GM18498 (cell line): ENCODE measurements at regions not wholly inside any gene's neighbourhood (a gene's known extent, or its start where the extent isn't known, plus 50 kb on each side); places are given as distances from the start of the nearest gene placed in this dataset.

Source experiments
- ATAC-seq: cut with Tn5 transposase; IDR thresholded peaks from one replicate; pipeline ENCODE4 v1.9.1; 2021; ENCODE audit warnings: mild to moderate bottlenecking, moderate library complexity; ENCODE audit not compliant: unreplicated experiment

- no peak for ATAC-seq
These were observed 147.8 kb downstream of the EN1 start for GRCh38 chr2:118699447-118700175.

DNA sequence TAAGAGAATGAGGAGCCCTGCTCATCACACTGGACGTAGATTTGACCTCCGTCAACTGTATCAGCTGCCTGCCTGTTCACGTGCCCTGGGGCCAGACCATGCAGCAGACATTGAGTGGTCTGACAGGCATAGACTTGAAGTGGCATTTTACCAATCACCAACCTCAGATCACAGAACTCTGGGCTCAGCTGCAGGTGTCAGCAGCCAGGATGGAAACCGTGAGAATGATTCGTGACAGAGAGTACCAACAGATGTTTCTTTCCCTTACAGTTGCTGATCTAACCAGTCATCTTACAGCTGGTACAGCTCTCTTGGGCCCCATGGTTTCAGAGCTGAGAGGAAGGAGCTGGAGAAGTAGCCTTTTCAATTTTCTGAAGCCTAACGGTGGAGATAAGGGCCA is 148.9 kb downstream of the EN1 start:
- ATAC-seq, result no peak

DNA sequence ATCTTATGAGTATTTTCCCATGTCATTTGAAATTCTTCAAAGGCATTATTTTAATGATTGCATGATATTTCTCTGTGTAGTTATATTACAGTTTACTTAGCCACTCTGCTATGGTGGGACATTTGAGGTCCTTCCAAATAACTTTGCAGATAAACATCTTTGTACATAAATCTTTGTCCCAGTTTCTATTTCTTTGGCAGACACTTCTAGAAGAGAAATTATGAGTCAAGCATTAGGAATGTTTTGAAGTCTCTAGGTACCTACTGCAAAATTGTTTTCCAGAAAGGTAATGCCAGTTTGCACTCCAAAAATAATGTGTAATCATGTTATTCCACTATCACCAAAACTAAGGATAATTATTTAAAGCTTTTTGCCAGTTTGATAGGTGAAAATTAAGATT is 149.7 kb downstream of the EN1 start:
- no peak for ATAC-seq

GRCh38 chr2:118696786-118697465 is 150.5 kb downstream of the EN1 start:
- ATAC-seq, result no peak

DNA sequence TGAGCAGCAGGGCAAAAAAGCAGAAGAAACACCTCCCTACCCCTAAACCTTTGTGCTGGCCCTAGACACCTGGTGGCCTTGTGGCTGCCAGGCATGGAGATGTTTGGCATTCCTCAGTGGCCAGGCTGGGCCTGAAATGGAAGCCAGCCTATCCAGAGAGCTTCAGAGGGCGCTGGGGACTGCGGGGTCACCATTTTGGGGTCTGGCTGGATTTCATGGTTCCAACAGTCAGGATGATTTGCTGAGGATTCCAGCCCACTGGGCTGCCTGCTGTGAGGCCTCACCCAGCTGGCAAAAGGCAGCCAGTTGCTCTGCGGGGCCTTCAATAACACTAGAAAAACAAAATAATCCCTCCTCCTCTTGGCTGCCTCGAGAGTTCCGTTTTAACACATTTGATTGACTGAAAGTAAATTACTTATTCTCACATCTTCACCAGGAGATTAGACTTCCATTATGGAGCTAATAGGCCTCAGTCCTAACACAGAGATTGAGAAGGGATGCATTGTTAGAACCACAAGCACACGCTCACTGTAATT is 154.1 kb downstream of the EN1 start:
- no peak for ATAC-seq

DNA sequence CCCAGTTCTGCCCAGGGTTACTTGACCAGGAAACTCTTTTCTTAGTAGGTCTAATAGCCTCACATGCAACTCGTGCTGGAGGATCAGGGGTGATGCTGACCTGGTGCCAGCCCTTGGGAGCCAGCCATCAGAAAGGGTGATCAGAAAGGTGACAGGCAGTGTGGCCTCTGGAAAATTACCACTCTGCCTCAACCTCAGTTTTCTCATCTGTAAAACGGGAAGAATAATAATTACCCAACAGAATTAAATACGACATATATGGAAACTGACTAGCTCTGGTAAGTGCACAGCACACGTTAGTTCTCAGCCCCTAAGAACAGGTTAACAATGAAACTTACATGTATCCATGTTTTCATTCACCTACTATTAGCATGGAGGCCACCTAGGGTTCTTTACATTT is 157.6 kb downstream of the EN1 start:
- ATAC-seq, result no peak

DNA sequence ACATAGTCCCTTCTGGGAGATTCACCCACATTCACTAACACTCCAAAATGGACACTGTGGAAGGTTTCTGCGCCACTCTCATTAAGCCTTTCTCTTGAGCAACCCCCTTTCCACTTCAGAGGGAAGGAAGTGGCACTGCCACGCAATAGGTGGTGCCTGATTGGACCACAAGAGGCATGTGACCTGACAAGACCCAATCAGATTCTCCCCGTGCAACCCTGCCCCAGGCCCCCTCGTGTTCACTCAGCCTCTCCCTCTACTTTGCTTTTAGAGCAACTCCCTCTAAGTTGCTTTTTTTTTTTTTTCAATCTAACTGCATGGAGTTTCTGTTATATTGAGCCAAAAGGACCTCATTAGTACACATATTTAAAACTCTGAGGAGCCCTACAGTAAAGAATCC is 158.0 kb downstream of the EN1 start:
- ATAC-seq, result no peak

- no peak for ATAC-seq
These were observed 158.4 kb downstream of the EN1 start for GRCh38 chr2:118689033-118689432.

GRCh38 chr2:118687698-118688097 is 159.8 kb downstream of the EN1 start:
- no peak for ATAC-seq

GRCh38 chr2:118687192-118687591 is 160.3 kb downstream of the EN1 start:
- ATAC-seq, result no peak

DNA sequence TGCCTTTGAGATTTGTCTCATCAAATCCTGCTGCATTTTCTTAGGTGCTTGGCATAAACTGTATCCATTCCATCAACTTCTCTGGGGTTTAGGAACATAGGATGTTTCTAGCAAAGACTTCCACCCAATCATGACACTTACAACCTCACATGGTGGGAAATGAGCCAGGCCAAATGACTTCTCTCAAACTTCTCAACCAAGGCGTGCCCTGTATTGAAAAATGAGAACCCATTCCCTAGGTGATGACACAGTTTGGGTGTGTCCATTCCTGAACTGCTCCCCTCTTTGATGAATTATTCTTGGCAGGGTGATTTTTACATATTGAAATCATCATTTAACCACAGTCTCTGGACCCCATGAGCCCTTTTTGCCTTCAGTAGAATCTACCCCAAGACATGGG is 161.1 kb downstream of the EN1 start:
- ATAC-seq, result no peak

- ATAC-seq, result no peak
These were observed 164.0 kb downstream of the EN1 start for GRCh38 chr2:118683460-118683859.

- ATAC-seq, result no peak
These were observed 168.5 kb downstream of the EN1 start for GRCh38 chr2:118678985-118679384.

DNA sequence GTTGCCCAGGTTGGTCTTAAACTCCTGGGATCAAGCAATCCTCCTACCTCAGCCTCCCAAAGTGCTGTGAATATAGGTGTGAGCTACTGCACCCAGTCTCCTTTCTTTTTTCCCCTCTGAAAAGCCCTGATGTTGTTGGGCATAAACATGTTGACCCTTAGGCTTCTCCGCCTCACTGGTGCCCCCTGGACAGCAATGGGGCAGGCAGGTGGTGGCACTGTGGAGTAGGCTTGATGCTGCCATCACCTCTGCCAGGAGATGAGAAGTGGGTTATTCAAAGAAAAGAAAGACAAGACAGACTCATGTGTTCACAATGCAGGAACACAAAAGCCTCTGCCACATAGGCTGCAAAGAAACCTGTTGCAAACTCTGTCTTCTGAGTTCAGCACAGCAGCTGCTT is 169.9 kb downstream of the EN1 start:
- ATAC-seq, result no peak

GRCh38 chr2:118675531-118675930 is 171.9 kb downstream of the EN1 start:
- no peak for ATAC-seq

DNA sequence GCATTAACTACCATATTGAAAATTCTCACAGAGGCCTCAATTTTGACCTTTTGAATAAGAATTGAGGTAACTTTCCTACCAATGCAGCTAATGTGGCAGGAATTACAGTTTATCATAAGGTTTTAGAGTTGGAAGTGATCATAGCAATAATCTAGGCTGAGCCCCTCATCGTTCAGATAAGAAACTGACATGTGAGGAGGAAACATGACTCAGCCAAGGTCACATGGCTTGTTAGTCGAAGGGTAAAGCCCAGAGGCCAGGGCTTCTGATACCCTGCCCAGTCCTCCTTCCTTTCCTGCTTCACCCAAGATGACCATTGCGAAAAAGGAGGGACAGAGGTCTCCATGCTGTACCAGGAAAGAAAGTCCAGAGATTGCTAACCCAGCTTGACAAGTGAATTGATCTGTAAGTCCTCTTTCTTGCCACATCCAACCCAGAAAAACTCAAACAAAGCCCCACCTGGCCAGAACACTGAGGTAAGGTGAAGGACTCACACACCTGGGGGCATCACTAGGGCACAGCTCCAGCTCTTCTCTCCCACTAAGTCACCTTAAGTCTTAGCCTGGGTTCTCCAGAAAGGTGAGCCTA is 174.8 kb downstream of the EN1 start:
- ATAC-seq, result no peak

GRCh38 chr2:118671701-118672454 is 175.6 kb downstream of the EN1 start:
- no peak for ATAC-seq

GRCh38 chr2:118670838-118671237 is 176.6 kb downstream of the EN1 start:
- no peak for ATAC-seq

- ATAC-seq, result no peak
These were observed 177.2 kb downstream of the EN1 start for GRCh38 chr2:118670276-118670675.

DNA sequence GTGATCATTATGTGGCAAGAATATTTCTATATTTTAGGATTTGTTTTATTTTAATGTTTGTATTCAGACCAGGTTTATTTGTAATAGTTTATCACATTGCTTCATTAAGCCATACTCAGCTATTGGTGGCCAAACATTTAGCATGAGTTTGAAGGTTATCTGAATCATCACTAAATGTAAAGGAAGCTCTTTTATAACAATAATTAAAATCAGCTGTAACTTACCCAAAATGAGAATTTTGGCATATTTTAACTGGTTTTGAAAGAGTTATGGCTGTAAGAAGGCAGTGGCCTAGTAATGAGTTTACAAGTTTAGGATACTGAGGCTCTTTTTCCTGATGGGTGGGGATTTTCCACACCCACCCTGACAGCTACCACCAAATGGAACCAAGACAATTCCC is 177.8 kb downstream of the EN1 start:
- no peak for ATAC-seq
